ENCODE measurements at regions not wholly inside any gene's neighbourhood (a gene's known extent, or its start where the extent isn't known, plus 50 kb on each side); places are given as distances from the start of the nearest gene placed in this dataset.

- no peak for TF ChIP-seq CTCF (conservative IDR thresholded peaks at IDR 0.05)
- H3K27me3 ChIP-seq (ENCODE audit: control insufficient read depth, insufficient read depth, low read length, poor library complexity, severe bottlenecking): no peaks in the 10 kb centered on the region
- H3K4me3 Mint-ChIP-seq: no peak overlapping the region
- H3K27ac Mint-ChIP-seq: no peak overlapping the region
- no peaks in the 10 kb centered on the region for H3K27me3 Mint-ChIP-seq (ENCODE audit: insufficient read depth)
- no peak overlapping the region for H3K4me3 ChIP-seq (ENCODE audit: low read length)
- peaks cover 4% of the 10 kb centered on the region for H3K4me1 Mint-ChIP-seq
- no peaks in the 10 kb centered on the region for H3K36me3 Mint-ChIP-seq (ENCODE audit: low read depth)
- no CpG with 5 or more reads among the region's 2 CpGs for WGBS, 2 experiments (ENCODE audit: insufficient coverage in 1 of 2, insufficient read length in 1 of 2)
- H3K9ac ChIP-seq (ENCODE audit: extremely low read depth, low read length, poor library complexity, severe bottlenecking): no peak overlapping the region
- H3K4me1 ChIP-seq (ENCODE audit: control insufficient read depth, insufficient read depth, low read length): peaks cover 5% of the 10 kb centered on the region
- no peaks in the 10 kb centered on the region for H3K36me3 ChIP-seq (ENCODE audit: control insufficient read depth, insufficient read depth, low read length)
- DNase-seq: no peak
- H3K27ac ChIP-seq (ENCODE audit: low read depth, low read length): no peak overlapping the region
- peaks cover 1% of the 10 kb centered on the region for H3K9me3 Mint-ChIP-seq
- no peaks in the 10 kb centered on the region for H3K9me3 ChIP-seq (ENCODE audit: control insufficient read depth, low read length)
Observed at GRCh38 chr1:88284066-88284465, 400.0 kb upstream of the PKN2 start.

GRCh38 chr1:88284666-88285366, 399.3 kb upstream of the PKN2 start:
- Histone ChIP-seq H3K4me1 (ENCODE audit: control insufficient read depth, insufficient read depth, low read length) (peaks cover 5% of the 10 kb centered on the region), H3K9me3 (ENCODE audit: control insufficient read depth, low read length) (no peaks in the 10 kb centered on the region), H3K9ac (ENCODE audit: extremely low read depth, low read length, poor library complexity, severe bottlenecking) (no peak overlapping the region), H3K27ac (ENCODE audit: low read depth, low read length) (no peak overlapping the region), H3K27me3 (ENCODE audit: control insufficient read depth, insufficient read depth, low read length, poor library complexity, severe bottlenecking) (no peaks in the 10 kb centered on the region), H3K36me3 (ENCODE audit: control insufficient read depth, insufficient read depth, low read length) (no peaks in the 10 kb centered on the region), H3K4me3 (ENCODE audit: low read length) (peak overlapping the region; percentile 32)
- Mint-ChIP-seq H3K36me3 (ENCODE audit: low read depth) (no peaks in the 10 kb centered on the region), H3K4me3 (no peak overlapping the region), H3K4me1 (peaks cover 4% of the 10 kb centered on the region), H3K9me3 (no peaks in the 10 kb centered on the region), H3K27ac (no peak overlapping the region), H3K27me3 (ENCODE audit: insufficient read depth) (no peaks in the 10 kb centered on the region)
- DNase-seq: no peak
- no peak for TF ChIP-seq CTCF (conservative IDR thresholded peaks at IDR 0.05)
- 91 to 100% methylated on average over 2 to 4 of the region's 4 CpGs for WGBS, 2 experiments (ENCODE audit: insufficient coverage in 1 of 2, insufficient read length in 1 of 2)

GRCh38 chr1:88286716-88287115, 397.4 kb upstream of the PKN2 start:
- no peak overlapping the region for H3K4me3 Mint-ChIP-seq
- no peak overlapping the region for H3K27ac Mint-ChIP-seq
- H3K4me3 ChIP-seq (ENCODE audit: low read length): no peak overlapping the region
- WGBS, 2 experiments (ENCODE audit: insufficient coverage in 1 of 2, insufficient read length in 1 of 2): 84 to 88% methylated on average over 1 of the region's 1 CpG
- no peak overlapping the region for H3K27ac ChIP-seq (ENCODE audit: low read depth, low read length)
- no peak for TF ChIP-seq CTCF (conservative IDR thresholded peaks at IDR 0.05)
- no peak for DNase-seq
- H3K27me3 ChIP-seq (ENCODE audit: control insufficient read depth, insufficient read depth, low read length, poor library complexity, severe bottlenecking): no peaks in the 10 kb centered on the region
- H3K9me3 Mint-ChIP-seq: no peaks in the 10 kb centered on the region
- no peak overlapping the region for H3K9ac ChIP-seq (ENCODE audit: extremely low read depth, low read length, poor library complexity, severe bottlenecking)
- no peaks in the 10 kb centered on the region for H3K9me3 ChIP-seq (ENCODE audit: control insufficient read depth, low read length)
- no peaks in the 10 kb centered on the region for H3K27me3 Mint-ChIP-seq (ENCODE audit: insufficient read depth)
- no peaks in the 10 kb centered on the region for H3K36me3 ChIP-seq (ENCODE audit: control insufficient read depth, insufficient read depth, low read length)
- peaks cover 5% of the 10 kb centered on the region for H3K4me1 ChIP-seq (ENCODE audit: control insufficient read depth, insufficient read depth, low read length)
- H3K4me1 Mint-ChIP-seq: peaks cover 4% of the 10 kb centered on the region
- H3K36me3 Mint-ChIP-seq (ENCODE audit: low read depth): no peaks in the 10 kb centered on the region
